Neural crest cell (in vitro differentiated cells): ENCODE measurements at regions not wholly inside any gene's neighbourhood (a gene's known extent, or its start where the extent isn't known, plus 50 kb on each side); places are given as distances from the start of the nearest gene placed in this dataset.
"Not testable (repeated sequence)": the region's sequence is repeated elsewhere in the genome, so short reads cannot be mapped to it uniquely, and the experiment has no call there.

ENCODE experiments used
- DNase-seq: peaks from one replicate; pipeline ENCODE4 v3.0.0; 2021; ENCODE audit warnings: low read depth, mixed read lengths, low spot score
- H3K27ac Mint-ChIP-seq: one replicate; pipeline ENCODE4 v1.8.0; 2021; ENCODE audit warnings: mild to moderate bottlenecking, mixed read lengths; ENCODE audit not compliant: unreplicated experiment
- H3K27me3 Mint-ChIP-seq: 2 replicates; pipeline ENCODE4 v1.8.0; 2021; ENCODE audit warnings: low read depth, mild to moderate bottlenecking, mixed read lengths
- H3K36me3 Mint-ChIP-seq: 2 replicates; pipeline ENCODE4 v1.8.0; 2021; ENCODE audit warnings: low read depth, mild to moderate bottlenecking, mixed read lengths
- H3K4me1 Mint-ChIP-seq: 2 replicates; pipeline ENCODE4 v1.8.0; 2021; ENCODE audit warnings: mixed read lengths
- H3K4me3 Mint-ChIP-seq: one replicate; pipeline ENCODE4 v1.8.0; 2021; ENCODE audit warnings: mild to moderate bottlenecking, mixed read lengths
- H3K9me3 Mint-ChIP-seq: 2 replicates; pipeline ENCODE4 v1.8.0; 2021; ENCODE audit warnings: mixed read lengths
- TF ChIP-seq, protein P1 (sequence below): fragments of 200-600 bp; sonication (generic); conservative IDR thresholded peaks from 2 replicates; pipeline ENCODE4 v1.5.0; 2021; ENCODE audit warnings: antibody characterized with exemption, mild to moderate bottlenecking

DNA sequence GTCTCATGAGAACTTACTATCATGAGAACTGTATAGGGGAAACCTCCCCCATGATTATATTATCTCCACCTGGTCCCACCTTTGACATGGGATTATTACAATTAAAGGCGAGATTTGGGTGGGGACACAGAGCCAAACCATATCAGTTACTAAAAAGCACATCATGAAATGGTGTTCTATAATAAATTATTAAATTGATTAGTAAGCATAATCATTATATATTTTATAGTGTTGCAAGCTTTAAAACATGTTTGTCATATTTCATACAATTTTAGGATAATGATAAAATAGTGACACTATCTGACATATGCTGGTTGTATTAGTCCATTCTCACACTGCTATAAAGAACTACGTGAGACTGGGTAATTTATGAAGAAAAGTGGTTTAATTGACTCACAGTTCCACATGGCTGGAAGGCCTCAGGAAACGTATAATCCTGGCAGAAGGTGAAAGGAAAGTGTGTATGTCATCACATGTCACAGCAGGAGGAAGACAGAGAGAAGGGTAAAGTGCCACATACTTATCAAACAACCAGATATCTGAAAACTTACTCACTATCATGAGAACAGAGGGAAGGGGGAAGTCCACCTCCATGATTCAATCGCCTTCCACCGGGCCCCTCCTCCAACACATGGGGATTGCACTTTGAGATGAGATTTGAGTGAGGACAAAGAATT, 539.2 kb upstream of the OLFM3 start:
- DNase-seq, result no peak
- H3K9me3 Mint-ChIP-seq, result peaks cover 3% of the 10 kb centered on the region
- no peaks in the 10 kb centered on the region for H3K4me1 Mint-ChIP-seq
- TF ChIP-seq, protein P1, sequence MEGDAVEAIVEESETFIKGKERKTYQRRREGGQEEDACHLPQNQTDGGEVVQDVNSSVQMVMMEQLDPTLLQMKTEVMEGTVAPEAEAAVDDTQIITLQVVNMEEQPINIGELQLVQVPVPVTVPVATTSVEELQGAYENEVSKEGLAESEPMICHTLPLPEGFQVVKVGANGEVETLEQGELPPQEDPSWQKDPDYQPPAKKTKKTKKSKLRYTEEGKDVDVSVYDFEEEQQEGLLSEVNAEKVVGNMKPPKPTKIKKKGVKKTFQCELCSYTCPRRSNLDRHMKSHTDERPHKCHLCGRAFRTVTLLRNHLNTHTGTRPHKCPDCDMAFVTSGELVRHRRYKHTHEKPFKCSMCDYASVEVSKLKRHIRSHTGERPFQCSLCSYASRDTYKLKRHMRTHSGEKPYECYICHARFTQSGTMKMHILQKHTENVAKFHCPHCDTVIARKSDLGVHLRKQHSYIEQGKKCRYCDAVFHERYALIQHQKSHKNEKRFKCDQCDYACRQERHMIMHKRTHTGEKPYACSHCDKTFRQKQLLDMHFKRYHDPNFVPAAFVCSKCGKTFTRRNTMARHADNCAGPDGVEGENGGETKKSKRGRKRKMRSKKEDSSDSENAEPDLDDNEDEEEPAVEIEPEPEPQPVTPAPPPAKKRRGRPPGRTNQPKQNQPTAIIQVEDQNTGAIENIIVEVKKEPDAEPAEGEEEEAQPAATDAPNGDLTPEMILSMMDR, result no peak
- no peaks in the 10 kb centered on the region for H3K27me3 Mint-ChIP-seq
- H3K4me3 Mint-ChIP-seq, result no peak overlapping the region
- no peak overlapping the region for H3K27ac Mint-ChIP-seq
- H3K36me3 Mint-ChIP-seq, result no peaks in the 10 kb centered on the region

DNA sequence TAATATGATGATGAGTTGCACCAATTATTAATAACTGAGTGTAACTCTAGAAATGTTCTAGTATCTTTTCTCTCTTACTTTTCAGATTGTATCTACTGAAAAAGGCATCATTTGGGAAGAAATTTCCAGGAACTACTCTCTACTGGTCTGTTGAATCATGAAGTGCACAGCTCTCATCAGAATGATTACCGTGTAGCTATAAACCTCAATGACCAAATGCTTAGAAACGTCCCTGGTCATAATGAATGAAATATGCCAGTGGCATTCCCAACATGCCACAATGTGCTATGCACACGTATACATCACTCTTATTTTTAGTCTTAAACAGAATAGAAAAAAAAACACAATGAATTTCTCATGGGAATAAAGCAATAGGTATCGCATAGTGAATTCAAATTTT, 534.3 kb upstream of the OLFM3 start:
- no peak overlapping the region for H3K4me3 Mint-ChIP-seq
- no peaks in the 10 kb centered on the region for H3K27me3 Mint-ChIP-seq
- H3K9me3 Mint-ChIP-seq, result peaks cover 3% of the 10 kb centered on the region
- TF ChIP-seq, protein P1, result no peak
- DNase-seq, result no peak
- no peak overlapping the region for H3K27ac Mint-ChIP-seq
- H3K36me3 Mint-ChIP-seq, result no peaks in the 10 kb centered on the region
- no peaks in the 10 kb centered on the region for H3K4me1 Mint-ChIP-seq

DNA sequence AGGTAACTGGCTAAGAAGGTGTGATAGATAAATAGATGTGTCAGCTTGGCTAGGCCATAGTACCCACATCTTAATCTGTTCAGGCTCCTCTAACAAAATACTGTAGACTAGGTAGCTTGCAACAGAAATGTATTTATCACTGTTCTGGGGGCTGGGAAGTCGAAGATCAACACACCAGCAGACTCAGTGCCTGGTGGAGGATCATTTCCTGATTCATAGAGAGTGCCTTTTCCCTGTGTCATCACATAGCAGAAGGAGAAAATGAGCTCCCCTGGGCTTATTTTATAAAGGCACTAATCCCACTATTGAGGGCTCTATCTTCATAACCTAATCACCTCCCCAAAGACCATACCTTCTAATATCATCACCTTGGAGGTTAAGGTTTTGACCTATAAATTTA, 532.7 kb upstream of the OLFM3 start:
- H3K9me3 Mint-ChIP-seq, result peaks cover 3% of the 10 kb centered on the region
- H3K36me3 Mint-ChIP-seq, result no peaks in the 10 kb centered on the region
- no peak overlapping the region for H3K27ac Mint-ChIP-seq
- DNase-seq, result no peak
- no peaks in the 10 kb centered on the region for H3K27me3 Mint-ChIP-seq
- no peaks in the 10 kb centered on the region for H3K4me1 Mint-ChIP-seq
- H3K4me3 Mint-ChIP-seq, result no peak overlapping the region
- TF ChIP-seq, protein P1, result no peak

DNA sequence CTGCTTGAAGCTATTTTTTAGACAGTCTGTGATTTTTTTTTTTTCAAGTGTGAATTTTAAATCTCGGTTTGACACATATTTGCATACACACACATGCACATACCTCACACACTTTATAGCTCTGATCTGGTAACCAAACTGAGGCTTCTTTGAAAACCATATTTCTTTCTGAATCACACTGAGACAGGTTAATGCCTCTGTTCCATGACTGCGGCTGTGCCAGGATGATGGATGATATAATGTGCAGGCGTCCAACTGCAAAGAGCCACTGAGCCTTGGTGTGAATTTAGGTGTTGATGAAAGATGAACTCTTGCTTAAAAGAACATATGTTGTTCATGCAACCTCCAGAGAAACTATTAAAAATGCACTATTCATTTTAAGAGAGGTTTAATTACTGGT, 504.0 kb upstream of the OLFM3 start:
- peaks cover 5% of the 10 kb centered on the region for H3K9me3 Mint-ChIP-seq
- H3K4me3 Mint-ChIP-seq, result no peak overlapping the region
- H3K27ac Mint-ChIP-seq, result no peak overlapping the region
- no peak for DNase-seq
- peaks cover 2% of the 10 kb centered on the region for H3K36me3 Mint-ChIP-seq
- no peaks in the 10 kb centered on the region for H3K27me3 Mint-ChIP-seq
- TF ChIP-seq, protein P1, result no peak
- no peaks in the 10 kb centered on the region for H3K4me1 Mint-ChIP-seq

DNA sequence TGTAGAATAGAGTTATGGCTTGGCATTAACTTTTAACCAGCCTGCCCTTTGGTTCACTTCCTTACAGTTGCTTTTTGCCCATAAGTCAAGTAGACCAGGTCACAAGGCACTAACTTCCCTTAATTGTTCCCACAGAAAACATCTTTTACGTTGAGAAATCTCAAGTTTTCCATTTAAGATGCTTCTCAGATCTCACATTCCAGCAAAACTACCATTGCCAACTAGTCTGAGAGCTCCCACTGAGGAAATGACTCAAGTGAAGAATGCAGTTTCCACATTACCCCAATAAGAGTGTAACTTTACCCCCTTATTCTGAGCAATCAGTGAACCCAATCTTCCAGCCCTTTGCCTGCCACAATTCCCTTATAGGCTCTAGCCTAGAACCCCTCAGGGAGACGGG, 502.2 kb upstream of the OLFM3 start:
- DNase-seq, result no peak
- Mint-ChIP-seq H3K27ac (no peak overlapping the region), H3K36me3 (peaks cover 4% of the 10 kb centered on the region), H3K9me3 (peaks cover 7% of the 10 kb centered on the region), H3K27me3 (no peaks in the 10 kb centered on the region), H3K4me3 (no peak overlapping the region), H3K4me1 (no peaks in the 10 kb centered on the region)
- TF ChIP-seq, protein P1, result no peak

DNA sequence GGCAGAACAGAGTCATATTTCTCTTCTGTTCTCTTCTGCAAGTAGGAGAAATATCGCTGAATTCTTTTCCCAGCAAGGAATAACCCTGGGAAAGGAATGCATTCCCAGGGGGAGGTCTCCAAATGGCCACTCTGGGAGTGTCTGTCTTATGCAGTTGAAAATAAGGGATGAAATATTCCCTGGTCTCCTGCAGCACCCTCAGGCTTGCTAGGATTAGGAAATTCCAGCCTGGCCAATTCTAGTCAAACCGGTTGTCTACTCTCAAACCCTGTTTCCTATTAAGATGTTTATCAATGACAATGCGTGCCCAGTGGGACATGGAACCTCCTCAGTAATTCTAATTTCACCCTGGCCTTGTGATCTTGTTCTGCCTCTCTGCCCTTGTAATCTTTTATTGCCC, 501.1 kb upstream of the OLFM3 start:
- not testable (repeated sequence) for H3K27ac Mint-ChIP-seq, H3K36me3 Mint-ChIP-seq, DNase-seq, H3K4me1 Mint-ChIP-seq, H3K27me3 Mint-ChIP-seq, H3K4me3 Mint-ChIP-seq
- H3K9me3 Mint-ChIP-seq, result peaks cover 13% of the 10 kb centered on the region
